ENCODE measurements at regions not wholly inside any gene's neighbourhood (a gene's known extent, or its start where the extent isn't known, plus 50 kb on each side); places are given as distances from the start of the nearest gene placed in this dataset.
A peak's percentile ranks its signal among the peaks of the same experiment; 100 is the strongest.

DNA sequence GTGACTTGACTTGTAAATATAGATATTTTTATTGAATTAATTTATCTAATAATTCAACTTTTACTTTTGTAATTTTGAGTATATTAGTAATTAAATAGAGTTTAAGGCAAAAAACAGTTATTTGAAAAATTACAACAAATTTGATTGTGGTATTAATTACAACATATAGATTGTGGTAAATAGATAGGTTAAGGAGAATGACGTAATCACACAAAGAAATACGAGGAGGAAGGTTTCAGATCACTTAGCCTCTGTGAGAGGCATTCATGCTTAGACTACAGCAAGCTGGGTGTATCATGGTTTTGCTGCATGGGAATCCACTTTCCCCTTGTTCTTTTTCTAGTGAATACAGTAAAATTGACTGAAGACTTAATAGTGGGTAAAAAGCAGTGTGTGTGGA is 878.4 kb upstream of the EDIL3 start:
- Histone ChIP-seq H3K27ac (no peak overlapping the region), H2AFZ (replicated peaks) (peak overlapping the region; percentile 47), H3K9me3 (ENCODE audit: low read depth) (no peaks in the 10 kb centered on the region), H4K20me1 (ENCODE audit: low read depth) (no peaks in the 10 kb centered on the region), H3K79me2 (ENCODE audit: low read depth) (no peaks in the 10 kb centered on the region), H3K36me3 (no peaks in the 10 kb centered on the region), H3K9ac (no peak overlapping the region), H3K27me3 (no peaks in the 10 kb centered on the region), H3K4me1 (no peaks in the 10 kb centered on the region), H3K4me2 (no peak overlapping the region), H3F3A (ENCODE audit: low read depth) (no peaks in the 10 kb centered on the region), H3K4me3 (no peak overlapping the region)
- DNase-seq (ENCODE audit: low spot score) = no peak
- no peaks in the 10 kb centered on the region for H3K4me1 Mint-ChIP-seq
- no peak overlapping the region for H3K27ac Mint-ChIP-seq
- H3K36me3 Mint-ChIP-seq = no peaks in the 10 kb centered on the region
- no peaks in the 10 kb centered on the region for H3K9me3 Mint-ChIP-seq
- no peaks in the 10 kb centered on the region for H3K27me3 Mint-ChIP-seq (ENCODE audit: insufficient read depth, low read depth)
- TF ChIP-seq EZH2phosphoT487 (IDR thresholded peaks at IDR 0.05) (no peak), EZH2 (IDR thresholded peaks at IDR 0.05) (no peak)
- TF ChIP-seq, protein P1, sequence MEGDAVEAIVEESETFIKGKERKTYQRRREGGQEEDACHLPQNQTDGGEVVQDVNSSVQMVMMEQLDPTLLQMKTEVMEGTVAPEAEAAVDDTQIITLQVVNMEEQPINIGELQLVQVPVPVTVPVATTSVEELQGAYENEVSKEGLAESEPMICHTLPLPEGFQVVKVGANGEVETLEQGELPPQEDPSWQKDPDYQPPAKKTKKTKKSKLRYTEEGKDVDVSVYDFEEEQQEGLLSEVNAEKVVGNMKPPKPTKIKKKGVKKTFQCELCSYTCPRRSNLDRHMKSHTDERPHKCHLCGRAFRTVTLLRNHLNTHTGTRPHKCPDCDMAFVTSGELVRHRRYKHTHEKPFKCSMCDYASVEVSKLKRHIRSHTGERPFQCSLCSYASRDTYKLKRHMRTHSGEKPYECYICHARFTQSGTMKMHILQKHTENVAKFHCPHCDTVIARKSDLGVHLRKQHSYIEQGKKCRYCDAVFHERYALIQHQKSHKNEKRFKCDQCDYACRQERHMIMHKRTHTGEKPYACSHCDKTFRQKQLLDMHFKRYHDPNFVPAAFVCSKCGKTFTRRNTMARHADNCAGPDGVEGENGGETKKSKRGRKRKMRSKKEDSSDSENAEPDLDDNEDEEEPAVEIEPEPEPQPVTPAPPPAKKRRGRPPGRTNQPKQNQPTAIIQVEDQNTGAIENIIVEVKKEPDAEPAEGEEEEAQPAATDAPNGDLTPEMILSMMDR (IDR thresholded peaks at IDR 0.05) = no peak
- H3K4me3 Mint-ChIP-seq = no peak overlapping the region

DNA sequence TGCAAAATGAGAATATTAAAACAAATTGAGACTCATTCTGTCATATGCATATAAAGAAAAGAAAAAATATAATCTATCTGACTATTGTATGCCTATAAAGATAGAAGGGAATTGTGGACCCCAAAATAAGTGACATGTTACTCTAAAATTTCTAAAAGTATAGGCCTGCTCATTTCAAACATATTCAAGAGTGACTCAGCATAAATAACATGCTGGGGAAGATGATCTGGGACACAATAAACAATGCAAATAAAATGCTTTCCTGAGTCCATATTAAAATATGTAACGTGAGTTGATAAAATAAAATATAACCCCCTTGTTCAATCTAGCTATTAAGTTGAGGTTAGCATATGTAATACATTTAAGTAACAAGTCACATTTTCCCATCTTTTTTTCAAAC is 882.0 kb upstream of the EDIL3 start:
- no peak for DNase-seq (ENCODE audit: low spot score)
- H3K36me3 ChIP-seq = no peaks in the 10 kb centered on the region
- TF ChIP-seq, protein P1 (IDR thresholded peaks at IDR 0.05) = no peak
- TF ChIP-seq EZH2 (IDR thresholded peaks at IDR 0.05) (no peak), EZH2phosphoT487 (IDR thresholded peaks at IDR 0.05) (no peak)
- no peak overlapping the region for H3K9ac ChIP-seq
- no peaks in the 10 kb centered on the region for H4K20me1 ChIP-seq (ENCODE audit: low read depth)
- H3K4me2 ChIP-seq = no peak overlapping the region
- H3F3A ChIP-seq (ENCODE audit: low read depth) = no peaks in the 10 kb centered on the region
- Mint-ChIP-seq H3K4me3 (no peak overlapping the region), H3K4me1 (no peaks in the 10 kb centered on the region), H3K36me3 (no peaks in the 10 kb centered on the region), H3K27ac (no peak overlapping the region), H3K27me3 (ENCODE audit: insufficient read depth, low read depth) (peaks cover 2% of the 10 kb centered on the region), H3K9me3 (no peaks in the 10 kb centered on the region)
- H3K27ac ChIP-seq = no peak overlapping the region
- H3K4me3 ChIP-seq = no peak overlapping the region
- no peaks in the 10 kb centered on the region for H3K27me3 ChIP-seq
- H2AFZ ChIP-seq (replicated peaks) = no peak overlapping the region
- H3K79me2 ChIP-seq (ENCODE audit: low read depth) = no peaks in the 10 kb centered on the region
- H3K4me1 ChIP-seq = no peaks in the 10 kb centered on the region
- no peaks in the 10 kb centered on the region for H3K9me3 ChIP-seq (ENCODE audit: low read depth)

DNA sequence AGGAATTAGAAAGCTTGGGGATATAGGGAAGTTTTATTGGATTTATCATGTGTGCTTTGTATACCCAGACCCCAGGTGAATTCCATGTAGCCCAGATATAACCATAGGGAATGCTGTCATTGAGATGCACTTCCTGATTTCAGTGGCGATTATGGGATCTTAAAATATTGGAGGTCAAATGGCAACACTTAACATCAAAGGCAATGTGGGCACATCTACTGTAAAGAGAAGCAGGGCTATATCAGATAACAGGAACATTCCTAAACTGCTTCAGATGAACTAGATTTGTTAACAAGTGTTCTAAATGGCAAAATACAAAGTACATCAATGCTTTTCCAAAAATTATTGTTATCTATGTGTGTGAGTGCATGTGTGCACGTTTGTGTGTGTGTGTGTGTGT is 883.5 kb upstream of the EDIL3 start:
- Histone ChIP-seq H3K27me3 (no peaks in the 10 kb centered on the region), H3K36me3 (no peaks in the 10 kb centered on the region), H3K27ac (no peak overlapping the region), H4K20me1 (ENCODE audit: low read depth) (no peaks in the 10 kb centered on the region), H3K9ac (no peak overlapping the region), H3K79me2 (ENCODE audit: low read depth) (no peaks in the 10 kb centered on the region), H3K4me3 (no peak overlapping the region), H3K4me1 (no peaks in the 10 kb centered on the region), H3K4me2 (no peak overlapping the region), H3F3A (ENCODE audit: low read depth) (no peaks in the 10 kb centered on the region), H2AFZ (replicated peaks) (no peak overlapping the region), H3K9me3 (ENCODE audit: low read depth) (no peaks in the 10 kb centered on the region)
- H3K4me1 Mint-ChIP-seq = no peaks in the 10 kb centered on the region
- no peak for DNase-seq (ENCODE audit: low spot score)
- no peaks in the 10 kb centered on the region for H3K9me3 Mint-ChIP-seq
- TF ChIP-seq EZH2phosphoT487 (IDR thresholded peaks at IDR 0.05) (no peak), EZH2 (IDR thresholded peaks at IDR 0.05) (no peak)
- TF ChIP-seq, protein P1 (IDR thresholded peaks at IDR 0.05) = no peak
- H3K27me3 Mint-ChIP-seq (ENCODE audit: insufficient read depth, low read depth) = peaks cover 2% of the 10 kb centered on the region
- H3K4me3 Mint-ChIP-seq = no peak overlapping the region
- H3K27ac Mint-ChIP-seq = no peak overlapping the region
- no peaks in the 10 kb centered on the region for H3K36me3 Mint-ChIP-seq

DNA sequence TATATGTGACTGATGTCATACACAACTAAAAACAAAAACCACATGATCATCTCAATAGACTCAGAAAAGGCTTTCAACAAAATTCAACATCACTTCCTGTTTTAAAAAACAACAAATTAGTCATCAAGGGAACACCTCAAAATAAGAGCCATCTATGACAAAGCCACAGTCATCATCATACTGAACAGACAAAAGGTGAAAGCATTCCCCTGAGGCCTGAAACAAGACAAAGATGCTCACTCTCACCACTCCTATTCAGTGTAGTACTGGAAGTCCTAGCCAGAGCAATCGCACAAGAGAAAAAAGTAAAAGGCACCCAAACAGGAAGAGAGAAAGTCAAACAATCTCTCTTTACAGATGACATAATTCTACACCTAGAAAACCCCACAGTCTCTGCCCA is 893.5 kb upstream of the EDIL3 start:
- no peak overlapping the region for H3K4me2 ChIP-seq
- no peaks in the 10 kb centered on the region for H3K4me1 Mint-ChIP-seq
- H3K36me3 ChIP-seq = no peaks in the 10 kb centered on the region
- no peak overlapping the region for H3K4me3 Mint-ChIP-seq
- H4K20me1 ChIP-seq (ENCODE audit: low read depth) = no peaks in the 10 kb centered on the region
- H3K9ac ChIP-seq = no peak overlapping the region
- no peaks in the 10 kb centered on the region for H3K9me3 Mint-ChIP-seq
- no peaks in the 10 kb centered on the region for H3K79me2 ChIP-seq (ENCODE audit: low read depth)
- no peak for DNase-seq (ENCODE audit: low spot score)
- H3K36me3 Mint-ChIP-seq = no peaks in the 10 kb centered on the region
- no peak overlapping the region for H3K27ac Mint-ChIP-seq
- no peaks in the 10 kb centered on the region for H3K9me3 ChIP-seq (ENCODE audit: low read depth)
- H2AFZ ChIP-seq (replicated peaks) = no peak overlapping the region
- no peak for TF ChIP-seq EZH2phosphoT487 (IDR thresholded peaks at IDR 0.05)
- TF ChIP-seq EZH2 (IDR thresholded peaks at IDR 0.05) = no peak
- TF ChIP-seq, protein P1 (IDR thresholded peaks at IDR 0.05) = no peak
- no peak overlapping the region for H3K27ac ChIP-seq
- H3K4me1 ChIP-seq = no peaks in the 10 kb centered on the region
- no peaks in the 10 kb centered on the region for H3K27me3 ChIP-seq
- H3K4me3 ChIP-seq = no peak overlapping the region
- H3F3A ChIP-seq (ENCODE audit: low read depth) = no peaks in the 10 kb centered on the region
- H3K27me3 Mint-ChIP-seq (ENCODE audit: insufficient read depth, low read depth) = no peaks in the 10 kb centered on the region

All from neural progenitor cell (in vitro differentiated cells).